PC-9 (cell line): ENCODE measurements at regions not wholly inside any gene's neighbourhood (a gene's known extent, or its start where the extent isn't known, plus 50 kb on each side); places are given as distances from the start of the nearest gene placed in this dataset.
A peak's percentile ranks its signal among the peaks of the same experiment; 100 is the strongest.

Experiments used
- BruUV-seq: library from RNA; stranded (reverse); fragments of 400-500 nt; replicated peaks from 2 replicates; lab custom pipeline; 2021; lab: Mats Ljungman, UMichigan
- CTCF ChIA-PET: fragments of 300-600 bp; sonication (Branson Sonifier 250); formaldehyde crosslinking; loops from one replicate; lab custom pipeline; 2022; ENCODE audit warnings: antibody characterized with exemption; lab: Charles Lee
- POLR2A ChIA-PET: fragments of 300-600 bp; sonication (Branson Sonifier 250); formaldehyde crosslinking; loops from one replicate; lab custom pipeline; 2022; ENCODE audit warnings: antibody characterized with exemption; ENCODE audit not compliant: unreplicated experiment; lab: Charles Lee
- DNase-seq, 2 experiments: peaks; one replicate each; pipeline versions ENCODE4 v3.0.0 to v3.0.0-alpha.2; 2015 to 2022; ENCODE audit warnings: mixed read lengths in 1 of 2
- H2AFZ ChIP-seq: fragments of 200-600 bp; sonication (generic); 2 replicates; pipeline ENCODE4 v1.8.1; 2017; ENCODE audit warnings: antibody characterized with exemption
- H3F3A ChIP-seq: fragments of 200-600 bp; sonication (generic); 2 replicates; pipeline ENCODE4 v1.8.1; 2017; ENCODE audit warnings: antibody characterized with exemption, mild to moderate bottlenecking, low read depth; ENCODE audit not compliant: insufficient read depth
- H3K27ac ChIP-seq: fragments of 200-600 bp; sonication (generic); 2 replicates; pipeline ENCODE4 v1.6.1; 2016; ENCODE audit warnings: mixed run types
- H3K27me3 ChIP-seq: fragments of 200-600 bp; sonication (generic); 2 replicates; pipeline ENCODE4 v1.6.1; 2016; ENCODE audit warnings: low read depth, mixed run types; ENCODE audit not compliant: insufficient read depth
- H3K36me3 ChIP-seq: fragments of 200-600 bp; sonication (generic); 2 replicates; pipeline ENCODE4 v1.6.1; 2016; ENCODE audit warnings: low read depth, mixed run types
- H3K4me1 ChIP-seq: fragments of 200-600 bp; sonication (generic); replicated peaks from 2 replicates; pipeline ENCODE4 v1.6.1; 2016; ENCODE audit warnings: mixed run types; ENCODE audit not compliant: insufficient read depth
- H3K4me2 ChIP-seq: fragments of 200-600 bp; sonication (generic); 2 replicates; pipeline ENCODE4 v1.6.1; 2017; ENCODE audit warnings: mixed run types
- H3K4me3 ChIP-seq: fragments of 200-600 bp; sonication (generic); 2 replicates; pipeline ENCODE4 v1.6.1; 2016; ENCODE audit warnings: mixed run types
- H3K79me2 ChIP-seq: fragments of 200-600 bp; sonication (generic); 2 replicates; pipeline ENCODE4 v1.6.1; 2017; ENCODE audit warnings: low read depth, mixed run types
- H3K9me2 ChIP-seq: fragments of 200-600 bp; sonication (generic); 2 replicates; pipeline ENCODE4 v1.8.1; 2017; ENCODE audit warnings: mild to moderate bottlenecking; ENCODE audit not compliant: insufficient read depth
- H3K9me3 ChIP-seq: fragments of 200-600 bp; sonication (generic); 2 replicates; pipeline ENCODE4 v1.8.1; 2016; ENCODE audit warnings: low read depth; ENCODE audit not compliant: insufficient read depth
- H4K20me1 ChIP-seq: fragments of 200-600 bp; sonication (generic); 2 replicates; pipeline ENCODE4 v1.8.1; 2017; ENCODE audit not compliant: insufficient read depth
- EZH2 ChIP-seq: fragments of 200-600 bp; sonication (generic); IDR thresholded peaks from 2 replicates; pipeline ENCODE4 v1.8.0; 2017; ENCODE audit warnings: antibody characterized with exemption, low read depth
- intact Hi-C: fragments of 100-400 bp; cut with micrococcal nuclease; formaldehyde crosslinking; loops from one replicate; pipeline ENCODE4 v1.10.0; 2022; ENCODE audit not compliant: unreplicated experiment
- TF ChIP-seq, protein P1 (sequence below): fragments of 200-600 bp; sonication (generic); conservative IDR thresholded peaks from 2 replicates; pipeline ENCODE4 v1.6.1; 2017; ENCODE audit warnings: mixed run types, antibody characterized with exemption, mild to moderate bottlenecking, moderate library complexity

DNA sequence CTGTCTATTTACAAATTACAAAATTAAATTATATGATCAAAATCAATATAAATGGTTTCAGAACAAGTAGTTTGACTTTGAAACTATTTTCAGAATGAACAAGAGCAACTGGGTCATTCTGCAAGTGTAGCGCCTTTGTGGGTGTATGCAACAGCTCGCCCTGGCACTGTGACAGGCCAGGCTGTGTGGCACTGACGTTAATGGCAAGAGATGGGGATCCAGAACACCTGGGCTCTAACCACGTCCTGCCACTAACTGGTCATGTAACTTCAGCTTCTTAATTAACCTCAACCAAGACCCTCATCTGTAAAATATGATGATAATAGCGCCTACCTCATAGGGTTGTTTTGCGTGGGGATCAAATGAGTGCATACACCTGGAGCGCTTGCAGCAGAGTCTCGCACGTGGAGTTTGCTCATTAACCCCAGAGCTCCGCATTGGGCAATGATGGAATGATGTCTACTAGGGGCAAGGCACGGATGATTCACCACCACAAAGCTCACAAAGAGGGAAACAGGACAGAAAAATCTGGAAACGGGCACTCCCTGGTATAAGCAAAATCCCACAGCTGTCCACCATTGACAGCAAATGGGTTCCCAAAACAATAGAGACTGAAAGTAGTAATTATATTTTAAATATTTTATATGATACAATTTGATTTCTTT lies 639.4 kb downstream of the SEMA5A start:
- H3K4me2 ChIP-seq, result no peak overlapping the region
- peak overlapping the region; percentile 71 for H3K27ac ChIP-seq
- BruUV-seq, result no TSS peak
- no peaks in the 10 kb centered on the region for H4K20me1 ChIP-seq
- no peak overlapping the region for H3K4me3 ChIP-seq
- no peaks in the 10 kb centered on the region for H3K9me2 ChIP-seq
- H3K9me3 ChIP-seq, result no peaks in the 10 kb centered on the region
- no peak overlapping the region for H2AFZ ChIP-seq
- no peaks in the 10 kb centered on the region for H3K79me2 ChIP-seq
- TF ChIP-seq, protein P1, sequence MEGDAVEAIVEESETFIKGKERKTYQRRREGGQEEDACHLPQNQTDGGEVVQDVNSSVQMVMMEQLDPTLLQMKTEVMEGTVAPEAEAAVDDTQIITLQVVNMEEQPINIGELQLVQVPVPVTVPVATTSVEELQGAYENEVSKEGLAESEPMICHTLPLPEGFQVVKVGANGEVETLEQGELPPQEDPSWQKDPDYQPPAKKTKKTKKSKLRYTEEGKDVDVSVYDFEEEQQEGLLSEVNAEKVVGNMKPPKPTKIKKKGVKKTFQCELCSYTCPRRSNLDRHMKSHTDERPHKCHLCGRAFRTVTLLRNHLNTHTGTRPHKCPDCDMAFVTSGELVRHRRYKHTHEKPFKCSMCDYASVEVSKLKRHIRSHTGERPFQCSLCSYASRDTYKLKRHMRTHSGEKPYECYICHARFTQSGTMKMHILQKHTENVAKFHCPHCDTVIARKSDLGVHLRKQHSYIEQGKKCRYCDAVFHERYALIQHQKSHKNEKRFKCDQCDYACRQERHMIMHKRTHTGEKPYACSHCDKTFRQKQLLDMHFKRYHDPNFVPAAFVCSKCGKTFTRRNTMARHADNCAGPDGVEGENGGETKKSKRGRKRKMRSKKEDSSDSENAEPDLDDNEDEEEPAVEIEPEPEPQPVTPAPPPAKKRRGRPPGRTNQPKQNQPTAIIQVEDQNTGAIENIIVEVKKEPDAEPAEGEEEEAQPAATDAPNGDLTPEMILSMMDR, result no peak
- no peak for TF ChIP-seq EZH2
- DNase-seq, result no peak
- H3F3A ChIP-seq, result no peaks in the 10 kb centered on the region
- ChIA-PET CTCF (no interaction called here), POLR2A (no interaction called here)
- no peaks in the 10 kb centered on the region for H3K27me3 ChIP-seq
- peaks cover 20% of the 10 kb centered on the region for H3K4me1 ChIP-seq
- no peaks in the 10 kb centered on the region for H3K36me3 ChIP-seq
- intact Hi-C loops, result no loop called here

DNA sequence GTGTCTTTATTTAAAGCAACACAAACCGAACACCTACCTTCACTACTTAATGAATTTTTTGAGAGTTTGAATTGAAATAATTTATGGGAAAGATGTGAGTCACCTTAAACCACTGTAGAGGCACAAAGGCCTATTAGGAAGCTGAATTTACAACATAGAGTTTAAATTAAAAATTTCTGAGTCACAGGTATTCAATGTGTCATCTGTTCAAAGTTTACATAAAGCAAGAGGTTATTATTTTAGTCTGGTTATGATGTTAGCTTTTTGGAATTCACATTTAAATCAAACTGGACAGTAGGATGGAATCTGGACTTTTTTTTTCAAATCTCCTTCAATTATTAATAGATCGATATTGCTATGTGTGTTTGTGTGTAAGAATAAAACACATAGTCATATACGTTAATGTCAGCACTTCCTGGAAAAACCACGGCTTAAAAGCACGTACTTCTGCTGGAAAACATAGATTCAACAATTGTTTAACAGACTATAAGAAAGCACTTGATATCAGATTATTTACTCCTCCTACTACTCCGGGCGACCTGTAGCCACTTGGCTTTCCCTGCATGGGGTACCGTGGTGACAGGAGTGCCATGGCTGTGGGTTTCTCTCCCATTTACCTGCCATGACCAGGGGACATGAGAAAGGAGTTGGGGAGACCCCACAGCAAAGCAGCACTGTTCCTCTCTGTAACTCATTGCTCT lies 638.6 kb downstream of the SEMA5A start:
- Histone ChIP-seq H3K36me3 (no peaks in the 10 kb centered on the region), H3K9me3 (no peaks in the 10 kb centered on the region), H2AFZ (no peak overlapping the region; the same call in 1 of the 2 replicates), H3K4me2 (peak overlapping the region; percentile 46), H3K79me2 (no peaks in the 10 kb centered on the region), H3K27ac (peak overlapping the region; percentile 71), H3K27me3 (no peaks in the 10 kb centered on the region), H3K4me3 (no peak overlapping the region; the same call in 1 of the 2 replicates), H4K20me1 (no peaks in the 10 kb centered on the region), H3K9me2 (no peaks in the 10 kb centered on the region), H3F3A (no peaks in the 10 kb centered on the region), H3K4me1 (peaks cover 20% of the 10 kb centered on the region)
- intact Hi-C loops, result no loop called here
- ChIA-PET CTCF (interaction anchor here (0.6 kb wide), 1 partner anchor 17 kb away, joined by 3 read pairs; no protein-coding TSS in a partner anchor), POLR2A (no interaction called here)
- DNase-seq, result peak in 1 of 2 experiments; percentile 63
- TF ChIP-seq, protein P1, result no peak
- no peak for TF ChIP-seq EZH2
- no TSS peak for BruUV-seq

DNA sequence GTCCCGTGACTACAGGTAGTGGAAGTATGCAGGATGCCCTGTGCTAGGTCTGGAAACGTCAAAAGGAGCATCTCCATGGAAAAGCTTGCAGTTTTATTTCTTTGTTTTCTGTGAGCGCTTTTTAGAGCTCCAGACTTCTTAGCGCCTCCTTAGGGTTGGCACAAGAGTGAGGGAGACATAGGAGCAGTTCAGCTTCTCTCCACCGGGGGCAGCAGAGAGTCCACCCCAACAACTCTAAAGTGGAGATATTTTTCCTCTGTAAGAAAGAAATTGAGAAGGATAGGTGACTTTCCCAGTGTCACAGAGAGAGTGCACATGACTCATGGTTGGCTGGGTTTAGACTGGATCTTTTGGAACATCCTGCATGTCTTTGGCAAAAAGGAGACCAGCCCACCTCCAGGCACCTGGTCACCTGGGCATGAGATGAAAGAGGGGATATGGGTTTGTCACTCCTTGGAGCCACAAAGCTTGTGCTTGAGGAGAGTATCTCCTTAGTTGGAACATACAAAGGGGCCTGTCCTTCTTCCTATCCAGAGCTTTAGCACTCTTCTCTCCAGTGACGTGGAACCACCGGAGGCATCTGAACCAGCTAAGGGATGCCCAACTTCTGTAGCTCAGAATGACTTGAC lies 637.7 kb downstream of the SEMA5A start:
- peak in 1 of 2 experiments; percentile 62 for DNase-seq
- no peak overlapping the region for H3K4me3 ChIP-seq
- intact Hi-C loops, result no loop called here
- H3K27ac ChIP-seq, result no peak overlapping the region
- no peak overlapping the region for H3K4me2 ChIP-seq
- BruUV-seq, result no TSS peak
- no peaks in the 10 kb centered on the region for H4K20me1 ChIP-seq
- H3K36me3 ChIP-seq, result no peaks in the 10 kb centered on the region
- H3K79me2 ChIP-seq, result no peaks in the 10 kb centered on the region
- H3K9me3 ChIP-seq, result no peaks in the 10 kb centered on the region
- no peak overlapping the region for H2AFZ ChIP-seq
- CTCF ChIA-PET, result interaction anchor here (0.6 kb wide), 1 partner anchor 16 kb away, joined by 3 read pairs; no protein-coding TSS in a partner anchor
- POLR2A ChIA-PET, result no interaction called here
- no peak for TF ChIP-seq EZH2
- TF ChIP-seq, protein P1, result peak; percentile 95
- H3F3A ChIP-seq, result no peaks in the 10 kb centered on the region
- H3K27me3 ChIP-seq, result no peaks in the 10 kb centered on the region
- peaks cover 20% of the 10 kb centered on the region for H3K4me1 ChIP-seq
- no peaks in the 10 kb centered on the region for H3K9me2 ChIP-seq
